ENCODE measurements at regions not wholly inside any gene's neighbourhood (a gene's known extent, or its start where the extent isn't known, plus 50 kb on each side); places are given as distances from the start of the nearest gene placed in this dataset.

DNA sequence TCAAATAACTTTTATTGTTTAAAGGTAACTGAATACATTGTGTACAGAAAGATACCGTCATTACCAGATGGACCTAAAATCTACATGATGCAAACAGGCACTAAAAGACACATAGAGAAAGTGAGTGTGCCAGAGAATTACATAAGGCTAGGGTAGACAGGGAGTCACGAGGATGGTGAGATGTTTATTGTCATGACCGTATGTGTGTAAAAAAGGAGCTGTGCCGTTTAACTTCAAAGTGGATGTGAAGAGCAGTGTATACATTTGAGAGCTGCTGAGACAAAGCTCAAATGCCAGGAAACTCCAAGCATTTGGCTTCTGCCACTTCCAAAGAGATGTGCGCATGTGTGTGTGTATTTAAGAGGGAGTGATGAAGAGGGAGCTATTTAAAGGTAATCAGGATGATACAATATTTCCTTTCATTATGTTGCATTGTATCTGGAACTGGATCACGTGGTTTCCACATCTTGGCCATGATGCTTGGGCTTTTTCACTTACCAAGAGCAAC is 51.4 kb upstream of the IGF1R start:
- Histone ChIP-seq H3K9me3 (ENCODE audit: control insufficient read depth in 5 of 5, low read length in 5 of 5) (no peaks in the 10 kb centered on the region), H3K4me1 (ENCODE audit: control insufficient read depth in 5 of 5, insufficient read depth in 5 of 5, low read length in 5 of 5) (peaks cover 0 to 9% (median 7%) of the 10 kb centered on the region in 5 donors), H3K4me3 (ENCODE audit: low read depth in 1 of 5, low read length in 5 of 5) (no peak overlapping the region), H3K36me3 (ENCODE audit: control insufficient read depth in 5 of 5, insufficient read depth in 5 of 5, low read length in 5 of 5) (no peaks in the 10 kb centered on the region), H3K27me3 (ENCODE audit: control insufficient read depth in 5 of 5, insufficient read depth in 4 of 5, low read length in 5 of 5) (peaks cover 4 to 18% (median 6%) of the 10 kb centered on the region in 5 donors), H3K9ac (ENCODE audit: low read length in 5 of 5) (no peak overlapping the region), H3K27ac (ENCODE audit: low read depth, low read length) (no peak overlapping the region)

DNA sequence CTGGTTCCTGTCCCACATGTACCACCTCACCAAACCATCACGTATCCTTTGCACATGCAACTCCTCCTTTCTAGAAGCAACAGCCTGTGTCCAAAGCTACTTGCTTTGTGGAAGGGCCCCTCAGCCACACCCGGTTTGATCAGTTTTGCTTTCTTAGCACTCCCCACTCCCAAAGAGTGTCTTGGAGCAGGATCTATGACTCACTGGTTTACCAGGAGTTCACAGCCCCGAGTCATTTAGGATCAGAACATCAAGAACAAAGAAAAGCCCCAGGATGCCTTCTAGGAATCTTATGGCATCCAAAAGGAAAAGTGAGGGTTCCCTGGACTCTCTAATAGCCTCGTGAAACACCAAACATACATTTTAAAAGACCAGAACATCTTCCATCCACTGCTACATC is 50.7 kb upstream of the IGF1R start:
- no peak overlapping the region for H3K27ac ChIP-seq (ENCODE audit: low read depth, low read length)
- H3K9ac ChIP-seq (ENCODE audit: low read length in 5 of 5), result no peak overlapping the region
- no peak overlapping the region for H3K4me3 ChIP-seq (ENCODE audit: low read depth in 1 of 5, low read length in 5 of 5)
- no peaks in the 10 kb centered on the region for H3K36me3 ChIP-seq (ENCODE audit: control insufficient read depth in 5 of 5, insufficient read depth in 5 of 5, low read length in 5 of 5)
- peaks cover 4 to 14% (median 6%) of the 10 kb centered on the region in 5 donors for H3K27me3 ChIP-seq (ENCODE audit: control insufficient read depth in 5 of 5, insufficient read depth in 4 of 5, low read length in 5 of 5)
- no peaks in the 10 kb centered on the region for H3K9me3 ChIP-seq (ENCODE audit: control insufficient read depth in 5 of 5, low read length in 5 of 5)
- peaks cover 0 to 9% (median 7%) of the 10 kb centered on the region in 5 donors for H3K4me1 ChIP-seq (ENCODE audit: control insufficient read depth in 5 of 5, insufficient read depth in 5 of 5, low read length in 5 of 5)
